ENCODE measurements at regions not wholly inside any gene's neighbourhood (a gene's known extent, or its start where the extent isn't known, plus 50 kb on each side); places are given as distances from the start of the nearest gene placed in this dataset.

- Histone ChIP-seq H3K27me3 (no peaks in the 10 kb centered on the region), H3K9me3 (no peaks in the 10 kb centered on the region), H3K4me1 (no peaks in the 10 kb centered on the region), H3K36me3 (no peaks in the 10 kb centered on the region), H3K4me3 (no peak overlapping the region), H3K27ac (no peak overlapping the region)
- no peak for DNase-seq (ENCODE audit: extremely low spot score in 2 of 2)
- TF ChIP-seq POLR2A (IDR thresholded peaks at IDR 0.05) (no peak), POLR2AphosphoS5 (IDR thresholded peaks at IDR 0.05; ENCODE audit: insufficient read depth in 1 of 2, low read depth in 1 of 2) (no peak)
- TF ChIP-seq, protein P1, sequence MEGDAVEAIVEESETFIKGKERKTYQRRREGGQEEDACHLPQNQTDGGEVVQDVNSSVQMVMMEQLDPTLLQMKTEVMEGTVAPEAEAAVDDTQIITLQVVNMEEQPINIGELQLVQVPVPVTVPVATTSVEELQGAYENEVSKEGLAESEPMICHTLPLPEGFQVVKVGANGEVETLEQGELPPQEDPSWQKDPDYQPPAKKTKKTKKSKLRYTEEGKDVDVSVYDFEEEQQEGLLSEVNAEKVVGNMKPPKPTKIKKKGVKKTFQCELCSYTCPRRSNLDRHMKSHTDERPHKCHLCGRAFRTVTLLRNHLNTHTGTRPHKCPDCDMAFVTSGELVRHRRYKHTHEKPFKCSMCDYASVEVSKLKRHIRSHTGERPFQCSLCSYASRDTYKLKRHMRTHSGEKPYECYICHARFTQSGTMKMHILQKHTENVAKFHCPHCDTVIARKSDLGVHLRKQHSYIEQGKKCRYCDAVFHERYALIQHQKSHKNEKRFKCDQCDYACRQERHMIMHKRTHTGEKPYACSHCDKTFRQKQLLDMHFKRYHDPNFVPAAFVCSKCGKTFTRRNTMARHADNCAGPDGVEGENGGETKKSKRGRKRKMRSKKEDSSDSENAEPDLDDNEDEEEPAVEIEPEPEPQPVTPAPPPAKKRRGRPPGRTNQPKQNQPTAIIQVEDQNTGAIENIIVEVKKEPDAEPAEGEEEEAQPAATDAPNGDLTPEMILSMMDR (IDR thresholded peaks at IDR 0.05), result no peak
- intact Hi-C loops (cut with DNase I), result no loop called here
Measured at GRCh38 chr16:26976873-26977272, 89.9 kb upstream of the C16orf82 start.

DNA sequence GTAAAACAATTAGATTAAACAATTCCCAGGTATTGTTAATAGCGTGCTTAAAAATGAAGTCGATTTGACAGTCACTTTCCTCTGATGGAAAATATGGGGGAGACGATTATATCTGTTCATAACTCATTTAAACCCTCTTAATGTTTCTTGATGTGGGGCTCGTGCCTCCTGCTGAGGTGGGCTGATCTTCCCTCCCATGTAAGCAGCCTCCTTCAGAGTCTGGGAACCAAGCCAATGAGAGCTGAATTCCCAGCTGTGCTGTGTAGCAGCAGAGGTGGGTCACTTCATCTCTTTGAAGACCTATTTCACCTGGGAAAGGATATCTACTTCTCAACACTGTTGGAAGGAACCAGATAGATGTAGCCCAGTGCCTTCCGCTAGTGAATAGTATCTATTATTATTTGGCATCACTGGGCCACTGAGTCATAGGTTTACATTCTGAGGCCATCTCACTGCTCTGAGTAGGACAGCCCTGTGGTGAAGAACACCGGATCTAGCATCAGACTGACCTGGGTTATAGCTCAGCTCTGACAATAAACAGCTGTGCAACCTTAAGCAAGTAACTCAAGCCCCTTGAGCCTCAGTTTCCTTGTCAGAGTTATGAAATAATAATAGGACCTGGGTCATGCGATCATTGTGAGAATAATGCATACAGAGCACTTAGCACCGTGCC lies 85.3 kb upstream of the C16orf82 start:
- Histone ChIP-seq H3K4me1 (no peaks in the 10 kb centered on the region), H3K9me3 (no peaks in the 10 kb centered on the region), H3K4me3 (no peak overlapping the region), H3K36me3 (no peaks in the 10 kb centered on the region), H3K27me3 (no peaks in the 10 kb centered on the region), H3K27ac (no peak overlapping the region)
- TF ChIP-seq, protein P1 (IDR thresholded peaks at IDR 0.05), result no peak
- TF ChIP-seq POLR2A (IDR thresholded peaks at IDR 0.05), result no peak
- no peak for TF ChIP-seq POLR2AphosphoS5 (IDR thresholded peaks at IDR 0.05; ENCODE audit: insufficient read depth in 1 of 2, low read depth in 1 of 2)
- DNase-seq (ENCODE audit: extremely low spot score in 2 of 2), result no peak
- intact Hi-C loops (cut with DNase I), result no loop called here

GRCh38 chr16:26982422-26982821 lies 84.3 kb upstream of the C16orf82 start:
- H3K4me3 ChIP-seq, result no peak overlapping the region
- TF ChIP-seq, protein P1 (IDR thresholded peaks at IDR 0.05), result no peak
- TF ChIP-seq POLR2AphosphoS5 (IDR thresholded peaks at IDR 0.05; ENCODE audit: insufficient read depth in 1 of 2, low read depth in 1 of 2) (no peak), POLR2A (IDR thresholded peaks at IDR 0.05) (no peak)
- H3K36me3 ChIP-seq, result no peaks in the 10 kb centered on the region
- no peaks in the 10 kb centered on the region for H3K4me1 ChIP-seq
- no peaks in the 10 kb centered on the region for H3K27me3 ChIP-seq
- intact Hi-C loops (cut with DNase I), result no loop called here
- no peak overlapping the region for H3K27ac ChIP-seq
- DNase-seq (ENCODE audit: extremely low spot score in 2 of 2), result no peak
- H3K9me3 ChIP-seq, result no peaks in the 10 kb centered on the region

- Histone ChIP-seq H3K27ac (no peak overlapping the region), H3K36me3 (no peaks in the 10 kb centered on the region), H3K9me3 (no peaks in the 10 kb centered on the region), H3K4me3 (no peak overlapping the region), H3K27me3 (no peaks in the 10 kb centered on the region), H3K4me1 (no peaks in the 10 kb centered on the region)
- DNase-seq (ENCODE audit: extremely low spot score in 2 of 2), result no peak
- TF ChIP-seq POLR2AphosphoS5 (IDR thresholded peaks at IDR 0.05; ENCODE audit: insufficient read depth in 1 of 2, low read depth in 1 of 2), result no peak
- TF ChIP-seq, protein P1 (IDR thresholded peaks at IDR 0.05), result no peak
- no peak for TF ChIP-seq POLR2A (IDR thresholded peaks at IDR 0.05)
- intact Hi-C loops (cut with DNase I), result no loop called here
Measured at GRCh38 chr16:26983426-26983825, 83.3 kb upstream of the C16orf82 start.

All from vagina (tissue), 2 donors.